NB4 (cell line): ENCODE measurements at regions not wholly inside any gene's neighbourhood (a gene's known extent, or its start where the extent isn't known, plus 50 kb on each side); places are given as distances from the start of the nearest gene placed in this dataset.

Experiments used
- POLR2A ChIP-seq: IDR thresholded peaks from 2 replicates; pipeline ENCODE4 v1.6.1; 2011; ENCODE audit warnings: mild to moderate bottlenecking; ENCODE audit not compliant: insufficient read length; ENCODE audit errors: extremely low read depth
- TF ChIP-seq, protein P1 (sequence below): IDR thresholded peaks from one replicate; pipeline ENCODE4 v1.5.1; 2012; ENCODE audit warnings: low read depth, low read length

DNA sequence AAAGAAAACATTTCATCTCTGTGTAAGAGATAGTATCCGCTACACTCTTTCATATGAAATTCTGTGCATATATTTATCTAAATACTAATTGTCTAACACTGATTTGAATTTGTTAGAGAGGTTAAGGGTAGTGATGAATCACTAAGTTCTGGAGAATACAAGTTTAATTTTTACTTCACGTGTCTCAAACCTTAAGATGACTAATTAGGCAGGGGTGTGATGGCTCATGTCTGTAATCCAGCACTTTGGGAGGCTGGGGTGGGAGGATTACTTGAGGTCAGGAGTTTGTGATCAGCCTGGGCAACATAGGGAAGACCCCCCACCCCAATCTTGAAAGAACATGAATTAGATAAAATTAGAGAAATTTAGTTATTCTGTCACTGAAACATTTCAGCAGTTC is 2241.9 kb downstream of the PCDH7 start:
- TF ChIP-seq, protein P1, sequence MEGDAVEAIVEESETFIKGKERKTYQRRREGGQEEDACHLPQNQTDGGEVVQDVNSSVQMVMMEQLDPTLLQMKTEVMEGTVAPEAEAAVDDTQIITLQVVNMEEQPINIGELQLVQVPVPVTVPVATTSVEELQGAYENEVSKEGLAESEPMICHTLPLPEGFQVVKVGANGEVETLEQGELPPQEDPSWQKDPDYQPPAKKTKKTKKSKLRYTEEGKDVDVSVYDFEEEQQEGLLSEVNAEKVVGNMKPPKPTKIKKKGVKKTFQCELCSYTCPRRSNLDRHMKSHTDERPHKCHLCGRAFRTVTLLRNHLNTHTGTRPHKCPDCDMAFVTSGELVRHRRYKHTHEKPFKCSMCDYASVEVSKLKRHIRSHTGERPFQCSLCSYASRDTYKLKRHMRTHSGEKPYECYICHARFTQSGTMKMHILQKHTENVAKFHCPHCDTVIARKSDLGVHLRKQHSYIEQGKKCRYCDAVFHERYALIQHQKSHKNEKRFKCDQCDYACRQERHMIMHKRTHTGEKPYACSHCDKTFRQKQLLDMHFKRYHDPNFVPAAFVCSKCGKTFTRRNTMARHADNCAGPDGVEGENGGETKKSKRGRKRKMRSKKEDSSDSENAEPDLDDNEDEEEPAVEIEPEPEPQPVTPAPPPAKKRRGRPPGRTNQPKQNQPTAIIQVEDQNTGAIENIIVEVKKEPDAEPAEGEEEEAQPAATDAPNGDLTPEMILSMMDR, result no peak
- no peak for TF ChIP-seq POLR2A
